Neuronal stem cell (in vitro differentiated cells): ENCODE measurements at regions not wholly inside any gene's neighbourhood (a gene's known extent, or its start where the extent isn't known, plus 50 kb on each side); places are given as distances from the start of the nearest gene placed in this dataset.
A peak's percentile ranks its signal among the peaks of the same experiment; 100 is the strongest.

ENCODE experiments used
- DNase-seq: peaks from one replicate; pipeline ENCODE4 v3.0.0-alpha.2; 2013; ENCODE audit warnings: low spot score
- H2AFZ ChIP-seq: one replicate; pipeline ENCODE4 v1.6.1; 2013; ENCODE audit warnings: mild to moderate bottlenecking, low read length, inconsistent platforms
- H2AK5ac ChIP-seq: 2 replicates; pipeline ENCODE4 v1.6.1; 2013; ENCODE audit warnings: low read depth, mild to moderate bottlenecking, inconsistent platforms, low read length, moderate library complexity, mixed read lengths
- H2BK120ac ChIP-seq: 2 replicates; pipeline ENCODE4 v1.6.1; 2013; ENCODE audit warnings: low read depth, mild to moderate bottlenecking, inconsistent platforms, low read length, moderate library complexity, mixed read lengths
- H2BK12ac ChIP-seq: one replicate; pipeline ENCODE4 v1.6.1; 2013; ENCODE audit warnings: low read length, inconsistent platforms
- H2BK15ac ChIP-seq: 2 replicates; pipeline ENCODE4 v1.6.1; 2013; ENCODE audit warnings: mild to moderate bottlenecking, low read length, inconsistent platforms, mixed read lengths
- H2BK5ac ChIP-seq: one replicate; pipeline ENCODE4 v1.6.1; 2013; ENCODE audit warnings: inconsistent platforms, mild to moderate bottlenecking, low read length, moderate library complexity
- H3K14ac ChIP-seq: one replicate; pipeline ENCODE4 v1.6.1; 2013; ENCODE audit warnings: low read length, inconsistent platforms
- H3K18ac ChIP-seq: 2 replicates; pipeline ENCODE4 v1.6.1; 2013; ENCODE audit warnings: low read length, inconsistent platforms
- H3K23ac ChIP-seq: 2 replicates; pipeline ENCODE4 v1.6.1; 2013; ENCODE audit warnings: low read depth, mild to moderate bottlenecking, mixed read lengths, low read length, inconsistent platforms; ENCODE audit not compliant: poor library complexity
- H3K27ac ChIP-seq: replicated peaks from 3 replicates; pipeline ENCODE4 v1.5.1; 2013; ENCODE audit warnings: low read length, inconsistent platforms
- H3K27me3 ChIP-seq, 3 experiments: 2 replicates each; pipeline ENCODE4 v1.6.1; 2013; ENCODE audit warnings: low read length in 3 of 3, mild to moderate bottlenecking in 2 of 3, inconsistent platforms in 1 of 3, low read depth in 1 of 3, mixed read lengths in 1 of 3, moderate library complexity in 1 of 3; ENCODE audit not compliant: control insufficient read depth in 3 of 3, insufficient read depth in 3 of 3
- H3K36me3 ChIP-seq, 2 donors: replicated peaks in 1 of 2; 2 replicates each; pipeline ENCODE4 v1.6.1; 2013; ENCODE audit warnings: low read length in 2 of 2; ENCODE audit not compliant: control insufficient read depth in 2 of 2, insufficient read depth in 2 of 2
- H3K4ac ChIP-seq: 2 replicates; pipeline ENCODE4 v1.6.1; 2013; ENCODE audit warnings: inconsistent platforms, mild to moderate bottlenecking, low read length, moderate library complexity
- H3K4me1 ChIP-seq, 2 donors: 1 replicate in 1 of 2; 2 replicates in 1 of 2; pipeline ENCODE4 v1.6.1; 2013; ENCODE audit warnings: low read length in 2 of 2, low read depth in 1 of 2; ENCODE audit not compliant: control insufficient read depth in 2 of 2, insufficient read depth in 1 of 2
- H3K4me2 ChIP-seq: one replicate; pipeline ENCODE4 v1.6.1; 2013; ENCODE audit warnings: mild to moderate bottlenecking, low read length, inconsistent platforms; ENCODE audit not compliant: insufficient read depth, poor library complexity, severe bottlenecking
- H3K4me3 ChIP-seq, 2 donors: 2 replicates each; pipeline ENCODE4 v1.5.1; 2013; ENCODE audit warnings: low read length in 2 of 2, mild to moderate bottlenecking in 2 of 2, inconsistent platforms in 1 of 2, moderate library complexity in 1 of 2
- H3K79me1 ChIP-seq: one replicate; pipeline ENCODE4 v1.6.1; 2013; ENCODE audit warnings: low read depth, mild to moderate bottlenecking, inconsistent platforms, low read length, moderate library complexity
- H3K9ac ChIP-seq: one replicate; pipeline ENCODE4 v1.6.1; 2013; ENCODE audit warnings: mild to moderate bottlenecking, low read depth, low read length, inconsistent platforms; ENCODE audit not compliant: poor library complexity
- H3K9me3 ChIP-seq, 2 donors: replicated peaks in 1 of 2; 2 replicates each; pipeline versions ENCODE3 to v1.6.1; 2013; ENCODE audit warnings: low read length in 2 of 2, mild to moderate bottlenecking in 2 of 2, inconsistent platforms in 1 of 2, low read depth in 1 of 2, mixed read lengths in 1 of 2, moderate library complexity in 1 of 2; ENCODE audit not compliant: control insufficient read depth in 2 of 2, insufficient read depth in 1 of 2
- H4K8ac ChIP-seq: one replicate; pipeline ENCODE4 v1.6.1; 2013; ENCODE audit warnings: low read depth, mild to moderate bottlenecking, inconsistent platforms, low read length, moderate library complexity
- H4K91ac ChIP-seq: one replicate; pipeline ENCODE4 v1.6.1; 2013; ENCODE audit warnings: low read length, low read depth, mild to moderate bottlenecking, inconsistent platforms; ENCODE audit not compliant: poor library complexity
- WGBS, 2 donors: extraction: QIAGEN DNeasy Blood & Tissue Kit; methylation state at CpG; one replicate each; pipeline ENCODE4 v1.1.7; 2013; ENCODE audit warnings: missing lambda C conversion rate in 2 of 2, mixed read lengths in 1 of 2; ENCODE audit not compliant: insufficient read length in 2 of 2, insufficient replicate concordance in 1 of 2; ENCODE audit errors: extremely low coverage in 2 of 2; 5-methylcytosine and 5-hydroxymethylcytosine counted together

DNA sequence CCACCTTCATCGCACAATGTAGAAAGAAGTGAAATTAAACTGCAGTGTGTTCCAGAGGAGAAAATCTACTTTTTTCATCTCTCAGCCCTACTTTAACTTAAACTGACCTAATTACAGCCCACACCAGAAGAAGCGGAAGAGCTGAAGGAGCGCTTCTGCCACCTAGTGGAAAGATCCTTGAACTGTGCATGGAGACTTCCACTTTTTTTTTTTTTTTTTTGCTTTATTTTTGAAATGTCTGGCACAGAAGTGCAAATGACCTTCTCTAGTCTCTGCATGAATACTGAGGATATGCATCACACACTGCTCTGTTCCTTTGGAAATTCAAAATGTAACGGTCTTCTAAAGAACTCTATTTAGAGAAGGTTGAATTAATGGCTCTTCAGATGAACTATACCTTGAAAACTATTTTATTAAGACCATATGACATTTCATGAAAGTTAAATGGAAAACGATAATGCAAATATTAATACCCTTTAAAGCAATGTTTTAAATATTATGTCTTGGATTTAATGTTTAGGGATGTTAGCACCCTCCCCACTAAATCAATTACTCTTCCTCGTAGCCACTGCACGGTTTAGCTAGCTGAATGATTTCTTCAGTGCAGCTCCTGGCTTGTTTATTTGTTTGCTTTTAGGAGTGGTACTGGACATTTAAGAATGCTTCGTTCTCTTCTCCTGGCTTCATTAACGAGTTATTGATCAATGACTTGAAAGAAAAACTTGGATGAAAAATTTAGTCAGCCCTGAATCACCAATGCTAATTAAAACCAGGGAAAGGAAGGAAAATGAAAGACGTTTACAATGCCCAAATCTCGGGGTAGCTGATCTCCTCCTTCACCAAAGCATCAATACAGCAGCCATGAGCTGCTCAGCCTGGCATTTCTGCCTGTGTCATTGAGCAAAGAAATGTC, 569.6 kb upstream of the GJE1 start:
- Histone ChIP-seq H2BK12ac (no peak overlapping the region), H3K4me1 (peaks cover 2 to 3% of the 10 kb centered on the region in 2 donors), H3K18ac (no peak overlapping the region), H3K4ac (no peak overlapping the region), H3K27ac (no peak overlapping the region), H3K4me2 (no peak overlapping the region), H3K9ac (no peak overlapping the region), H2AK5ac (no peak overlapping the region), H2BK5ac (no peak overlapping the region), H3K27me3 (no peaks in the 10 kb centered on the region), H4K8ac (no peak overlapping the region), H2AFZ (peak overlapping the region; percentile 54), H2BK120ac (no peak overlapping the region), H3K36me3 (no peaks in the 10 kb centered on the region), H2BK15ac (no peak overlapping the region), H3K9me3 (no peaks in the 10 kb centered on the region), H3K14ac (no peak overlapping the region), H3K79me1 (no peaks in the 10 kb centered on the region), H3K23ac (no peak overlapping the region), H3K4me3 (no peak overlapping the region), H4K91ac (no peak overlapping the region)
- WGBS, 2 donors = no CpG with 5 or more reads among the region's 11 CpGs
- DNase-seq = peak; percentile 78

DNA sequence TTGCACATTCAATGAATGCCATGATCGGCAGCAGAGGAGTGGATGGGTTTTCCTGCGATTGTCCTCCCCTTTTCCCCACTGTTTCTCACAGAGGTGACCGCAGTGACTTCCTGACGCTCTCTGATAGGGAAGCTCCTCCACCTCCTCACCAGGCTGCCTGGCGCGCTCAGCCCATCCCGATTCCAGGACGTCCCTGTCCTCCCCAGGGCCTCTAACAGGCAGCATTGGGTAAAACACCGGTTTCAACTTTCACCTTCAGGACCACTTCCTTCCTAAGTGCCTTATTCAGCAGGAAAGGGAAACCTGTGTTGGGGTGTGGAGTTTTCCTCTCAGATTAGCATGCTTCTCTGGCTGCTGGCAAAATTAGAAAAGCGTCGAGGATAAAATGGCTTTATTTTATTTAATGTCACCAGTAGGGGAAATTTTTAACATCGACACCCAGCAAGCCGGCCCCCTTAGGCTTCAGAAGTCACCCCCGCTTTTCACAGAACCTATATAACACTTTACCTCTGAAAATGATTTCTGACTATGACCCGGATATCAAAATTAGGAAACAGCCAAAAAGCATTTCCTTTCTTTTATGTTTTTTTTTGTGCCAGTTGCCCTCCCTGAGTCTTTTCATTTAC, 570.4 kb upstream of the GJE1 start:
- Histone ChIP-seq H4K91ac (no peak overlapping the region), H2AK5ac (no peak overlapping the region), H2BK120ac (no peak overlapping the region), H2BK5ac (no peak overlapping the region), H3K4me1 (peaks cover 2 to 3% of the 10 kb centered on the region in 2 donors), H3K79me1 (no peaks in the 10 kb centered on the region), H3K4me2 (no peak overlapping the region), H2AFZ (peak overlapping the region; percentile 46), H3K18ac (no peak overlapping the region), H4K8ac (no peak overlapping the region), H3K9ac (no peak overlapping the region), H3K36me3 (no peaks in the 10 kb centered on the region), H2BK15ac (no peak overlapping the region), H3K4me3 (no peak overlapping the region), H2BK12ac (no peak overlapping the region), H3K9me3 (no peaks in the 10 kb centered on the region), H3K23ac (no peak overlapping the region), H3K27ac (peak overlapping the region; percentile 43), H3K27me3 (no peaks in the 10 kb centered on the region), H3K14ac (no peak overlapping the region), H3K4ac (no peak overlapping the region)
- no peak for DNase-seq
- no CpG with 5 or more reads among the region's 15 CpGs for WGBS, 2 donors

DNA sequence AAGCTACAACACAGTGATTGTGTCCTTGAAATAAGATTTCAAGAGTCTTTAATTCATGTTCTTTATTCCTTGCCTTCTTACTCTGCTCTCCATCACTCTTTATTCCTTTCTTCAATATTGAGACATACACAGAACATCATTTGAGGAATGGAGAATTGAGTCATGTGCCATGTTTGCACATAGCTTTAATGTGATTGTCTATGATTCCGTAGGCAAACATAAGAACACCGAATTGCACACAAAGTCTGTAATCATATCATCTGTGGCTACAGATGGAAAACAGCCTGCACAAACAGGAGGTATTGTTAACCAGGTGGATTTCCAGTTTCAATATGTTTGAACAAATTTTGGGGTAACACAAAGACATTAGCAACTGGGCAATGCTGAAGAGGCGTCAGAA, 571.6 kb upstream of the GJE1 start:
- Histone ChIP-seq H3K27ac (no peak overlapping the region), H4K8ac (no peak overlapping the region), H3K79me1 (no peaks in the 10 kb centered on the region), H3K9me3 (no peaks in the 10 kb centered on the region), H2BK120ac (no peak overlapping the region), H3K14ac (no peak overlapping the region), H2BK15ac (no peak overlapping the region), H2AK5ac (no peak overlapping the region), H3K23ac (no peak overlapping the region), H3K18ac (no peak overlapping the region), H2BK5ac (no peak overlapping the region), H3K27me3 (no peaks in the 10 kb centered on the region), H3K36me3 (no peaks in the 10 kb centered on the region), H3K9ac (no peak overlapping the region), H4K91ac (no peak overlapping the region), H2BK12ac (no peak overlapping the region), H3K4ac (no peak overlapping the region), H3K4me1 (peaks cover 2 to 3% of the 10 kb centered on the region in 2 donors), H3K4me3 (no peak overlapping the region), H2AFZ (no peak overlapping the region), H3K4me2 (no peak overlapping the region)
- DNase-seq = no peak
- WGBS, 2 donors = no CpG with 5 or more reads among the region's 3 CpGs

DNA sequence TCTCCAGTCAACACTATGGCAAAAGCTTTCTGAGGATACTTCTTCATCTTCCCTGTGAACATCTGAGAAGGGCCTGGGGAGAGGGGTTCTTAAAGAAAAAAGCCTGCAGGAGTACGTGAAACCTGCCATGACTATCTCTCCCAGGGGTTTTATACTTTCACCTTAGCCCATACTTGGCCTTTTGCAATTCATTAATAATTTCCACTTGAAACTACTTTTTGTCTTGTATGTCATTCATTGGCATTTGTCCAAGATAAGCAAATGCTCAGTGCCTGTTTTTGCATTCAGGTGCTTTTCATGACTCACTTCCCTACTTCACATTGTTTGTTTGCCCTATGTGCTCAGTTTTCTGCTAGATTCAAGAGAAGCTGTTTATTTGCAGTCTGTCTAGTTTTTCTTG, 580.3 kb upstream of the GJE1 start:
- H2BK120ac ChIP-seq = no peak overlapping the region
- H4K91ac ChIP-seq = no peak overlapping the region
- H2BK5ac ChIP-seq = no peak overlapping the region
- H3K14ac ChIP-seq = no peak overlapping the region
- WGBS, 2 donors = no CpG with 5 or more reads among the region's 1 CpG
- H4K8ac ChIP-seq = no peak overlapping the region
- H3K18ac ChIP-seq = no peak overlapping the region
- no peaks in the 10 kb centered on the region for H3K36me3 ChIP-seq
- no peaks in the 10 kb centered on the region for H3K79me1 ChIP-seq
- H3K4me2 ChIP-seq = no peak overlapping the region
- no peak overlapping the region for H3K4me3 ChIP-seq
- H2AFZ ChIP-seq = no peak overlapping the region
- H3K9me3 ChIP-seq = peaks cover 0 to 7% of the 10 kb centered on the region in 2 donors
- no peak for DNase-seq
- no peaks in the 10 kb centered on the region for H3K4me1 ChIP-seq
- no peak overlapping the region for H2AK5ac ChIP-seq
- H3K9ac ChIP-seq = no peak overlapping the region
- H3K27me3 ChIP-seq = no peaks in the 10 kb centered on the region
- no peak overlapping the region for H3K23ac ChIP-seq
- H3K27ac ChIP-seq = no peak overlapping the region
- H2BK12ac ChIP-seq = no peak overlapping the region
- no peak overlapping the region for H2BK15ac ChIP-seq
- H3K4ac ChIP-seq = no peak overlapping the region
